Parathyroid adenoma (tissue), 2 donors: ENCODE measurements at regions not wholly inside any gene's neighbourhood (a gene's known extent, or its start where the extent isn't known, plus 50 kb on each side); places are given as distances from the start of the nearest gene placed in this dataset.

Experiments
- H2AFZ ChIP-seq: fragments of 300-600 bp; sonication (generic); one replicate; pipeline ENCODE4 v1.7.0; 2017; ENCODE audit warnings: antibody characterized with exemption, mild to moderate bottlenecking
- H3K27ac ChIP-seq: fragments of 300-600 bp; sonication (generic); one replicate; pipeline ENCODE4 v1.7.0; 2017
- H3K27me3 ChIP-seq: fragments of 300-600 bp; sonication (generic); one replicate; pipeline ENCODE4 v1.7.0; 2017; ENCODE audit warnings: low read length; ENCODE audit not compliant: control insufficient read depth, insufficient read depth
- H3K36me3 ChIP-seq: fragments of 300-600 bp; sonication (generic); one replicate; pipeline ENCODE4 v1.7.0; 2017; ENCODE audit warnings: low read length; ENCODE audit not compliant: control insufficient read depth, insufficient read depth
- H3K4me1 ChIP-seq: fragments of 300-600 bp; sonication (generic); one replicate; pipeline ENCODE4 v1.7.0; 2017; ENCODE audit warnings: control low read depth
- H3K4me2 ChIP-seq: fragments of 300-600 bp; sonication (generic); one replicate; pipeline ENCODE4 v1.7.0; 2017; ENCODE audit warnings: low read length
- H3K4me3 ChIP-seq: fragments of 300-600 bp; sonication (generic); one replicate; pipeline ENCODE4 v1.7.0; 2017; ENCODE audit warnings: low read depth, low read length
- H3K79me2 ChIP-seq: fragments of 300-600 bp; sonication (generic); one replicate; pipeline ENCODE4 v1.7.0; 2017; ENCODE audit warnings: control low read depth
- H3K9ac ChIP-seq: fragments of 300-600 bp; sonication (generic); one replicate; pipeline ENCODE4 v1.7.0; 2017; ENCODE audit warnings: mild to moderate bottlenecking
- H3K9me3 ChIP-seq: fragments of 300-600 bp; sonication (generic); one replicate; pipeline ENCODE4 v1.7.0; 2017; ENCODE audit warnings: low read length; ENCODE audit not compliant: control insufficient read depth
- CTCF ChIP-seq: fragments of 300-600 bp; sonication (generic); IDR thresholded peaks from one replicate; pipeline ENCODE4 v1.7.0; 2017; ENCODE audit warnings: antibody characterized with exemption, mild to moderate bottlenecking
- donor health status: primary hyperparathyroidism.

GRCh38 chr1:115184951-115185331 lies 95.6 kb upstream of the TSPAN2 start:
- no peaks in the 10 kb centered on the region for H3K4me1 ChIP-seq
- H3K27me3 ChIP-seq, result no peaks in the 10 kb centered on the region
- no peaks in the 10 kb centered on the region for H3K79me2 ChIP-seq
- no peak for TF ChIP-seq CTCF
- no peak overlapping the region for H2AFZ ChIP-seq
- H3K9ac ChIP-seq, result no peak overlapping the region
- H3K27ac ChIP-seq, result no peak overlapping the region
- no peaks in the 10 kb centered on the region for H3K36me3 ChIP-seq
- H3K4me3 ChIP-seq, result no peak overlapping the region
- H3K9me3 ChIP-seq, result no peaks in the 10 kb centered on the region
- no peak overlapping the region for H3K4me2 ChIP-seq

- TF ChIP-seq CTCF, result no peak
- no peak overlapping the region for H3K27ac ChIP-seq
- no peak overlapping the region for H2AFZ ChIP-seq
- no peaks in the 10 kb centered on the region for H3K79me2 ChIP-seq
- H3K9ac ChIP-seq, result no peak overlapping the region
- no peak overlapping the region for H3K4me3 ChIP-seq
- no peak overlapping the region for H3K4me2 ChIP-seq
- no peaks in the 10 kb centered on the region for H3K9me3 ChIP-seq
- H3K4me1 ChIP-seq, result no peaks in the 10 kb centered on the region
- H3K36me3 ChIP-seq, result no peaks in the 10 kb centered on the region
- no peaks in the 10 kb centered on the region for H3K27me3 ChIP-seq
Observed at GRCh38 chr1:115184260-115184950, 95.1 kb upstream of the TSPAN2 start.

- no peaks in the 10 kb centered on the region for H3K79me2 ChIP-seq
- H3K4me1 ChIP-seq, result no peaks in the 10 kb centered on the region
- H3K36me3 ChIP-seq, result no peaks in the 10 kb centered on the region
- H3K27ac ChIP-seq, result no peak overlapping the region
- no peak overlapping the region for H2AFZ ChIP-seq
- no peaks in the 10 kb centered on the region for H3K9me3 ChIP-seq
- H3K9ac ChIP-seq, result no peak overlapping the region
- no peaks in the 10 kb centered on the region for H3K27me3 ChIP-seq
- no peak for TF ChIP-seq CTCF
- no peak overlapping the region for H3K4me3 ChIP-seq
- no peak overlapping the region for H3K4me2 ChIP-seq
Observed at GRCh38 chr1:115183721-115184259, 94.5 kb upstream of the TSPAN2 start.

- H3K4me1 ChIP-seq, result no peaks in the 10 kb centered on the region
- H3K27me3 ChIP-seq, result no peaks in the 10 kb centered on the region
- H3K27ac ChIP-seq, result no peak overlapping the region
- H3K9me3 ChIP-seq, result no peaks in the 10 kb centered on the region
- no peak overlapping the region for H2AFZ ChIP-seq
- no peak overlapping the region for H3K4me3 ChIP-seq
- no peak for TF ChIP-seq CTCF
- no peak overlapping the region for H3K9ac ChIP-seq
- H3K79me2 ChIP-seq, result no peaks in the 10 kb centered on the region
- no peaks in the 10 kb centered on the region for H3K36me3 ChIP-seq
- no peak overlapping the region for H3K4me2 ChIP-seq
Observed at GRCh38 chr1:115183158-115183557, 93.9 kb upstream of the TSPAN2 start.
